ENCODE measurements at regions not wholly inside any gene's neighbourhood (a gene's known extent, or its start where the extent isn't known, plus 50 kb on each side); places are given as distances from the start of the nearest gene placed in this dataset.

GRCh38 chr10:125221716-125222115, 61.4 kb upstream of the CTBP2 start:
- H3K4me3 ChIP-seq (ENCODE audit: low read depth, low read length) = no peak overlapping the region
- DNase-seq (ENCODE audit: low read depth) = no peak
- TF ChIP-seq CTCF (IDR thresholded peaks at IDR 0.05; ENCODE audit: insufficient read depth, low read depth, low read length, missing control alignments) = no peak

- TF ChIP-seq CTCF (IDR thresholded peaks at IDR 0.05; ENCODE audit: insufficient read depth, low read depth, low read length, missing control alignments) = no peak
- no peak for DNase-seq (ENCODE audit: low read depth)
- no peak overlapping the region for H3K4me3 ChIP-seq (ENCODE audit: low read depth, low read length)
Observed at GRCh38 chr10:125219776-125220175, 59.4 kb upstream of the CTBP2 start.

GRCh38 chr10:125218967-125219366, 58.6 kb upstream of the CTBP2 start:
- no peak for TF ChIP-seq CTCF (IDR thresholded peaks at IDR 0.05; ENCODE audit: insufficient read depth, low read depth, low read length, missing control alignments)
- H3K4me3 ChIP-seq (ENCODE audit: low read depth, low read length) = no peak overlapping the region
- DNase-seq (ENCODE audit: low read depth) = no peak

- no peak for DNase-seq (ENCODE audit: low read depth)
- TF ChIP-seq CTCF (IDR thresholded peaks at IDR 0.05; ENCODE audit: insufficient read depth, low read depth, low read length, missing control alignments) = no peak
- no peak overlapping the region for H3K4me3 ChIP-seq (ENCODE audit: low read depth, low read length)
Observed at GRCh38 chr10:125217990-125218675, 57.8 kb upstream of the CTBP2 start.

GRCh38 chr10:125216861-125217260, 56.5 kb upstream of the CTBP2 start:
- DNase-seq (ENCODE audit: low read depth) = no peak
- TF ChIP-seq CTCF (IDR thresholded peaks at IDR 0.05; ENCODE audit: insufficient read depth, low read depth, low read length, missing control alignments) = no peak
- H3K4me3 ChIP-seq (ENCODE audit: low read depth, low read length) = no peak overlapping the region

GRCh38 chr10:125216309-125216708, 55.9 kb upstream of the CTBP2 start:
- H3K4me3 ChIP-seq (ENCODE audit: low read depth, low read length) = no peak overlapping the region
- no peak for TF ChIP-seq CTCF (IDR thresholded peaks at IDR 0.05; ENCODE audit: insufficient read depth, low read depth, low read length, missing control alignments)

GRCh38 chr10:125214283-125214570, 53.9 kb upstream of the CTBP2 start:
- no peak for DNase-seq (ENCODE audit: low read depth)
- no peak overlapping the region for H3K4me3 ChIP-seq (ENCODE audit: low read depth, low read length)
- TF ChIP-seq CTCF (IDR thresholded peaks at IDR 0.05; ENCODE audit: insufficient read depth, low read depth, low read length, missing control alignments) = no peak

More at GRCh38 chr10:125216309-125216708, 55.9 kb upstream of the CTBP2 start:
- DNase-seq (ENCODE audit: low read depth) = no peak

Measured in GM12865 (cell line).